Osteoblast (primary cell): ENCODE measurements at regions not wholly inside any gene's neighbourhood (a gene's known extent, or its start where the extent isn't known, plus 50 kb on each side); places are given as distances from the start of the nearest gene placed in this dataset.

Source experiments
- DNase-seq: peaks from one replicate; pipeline ENCODE4 v3.0.0; 2011; ENCODE audit warnings: low spot score, mixed read lengths; ENCODE audit not compliant: insufficient read length; ENCODE audit errors: missing footprints
- H2AFZ ChIP-seq: 2 replicates; pipeline ENCODE4 v1.6.0; 2011; ENCODE audit warnings: mild to moderate bottlenecking, low read length
- H3K27ac ChIP-seq: 2 replicates; pipeline ENCODE4 v1.5.1; 2011; ENCODE audit warnings: mild to moderate bottlenecking, low read depth, low read length, moderate library complexity
- H3K27me3 ChIP-seq: 2 replicates; pipeline ENCODE4 v1.6.0; 2012; ENCODE audit warnings: mild to moderate bottlenecking, control low read depth, inconsistent platforms, low read length, moderate library complexity; ENCODE audit not compliant: insufficient read depth
- H3K36me3 ChIP-seq: 2 replicates; pipeline ENCODE4 v1.5.1; 2011; ENCODE audit warnings: mild to moderate bottlenecking, low read length, control low read depth, moderate library complexity; ENCODE audit not compliant: insufficient read depth
- H3K4me1 ChIP-seq: 2 replicates; pipeline ENCODE4 v1.5.1; 2011; ENCODE audit warnings: mild to moderate bottlenecking, low read length, control low read depth, moderate library complexity; ENCODE audit not compliant: insufficient read depth
- H3K4me2 ChIP-seq: 2 replicates; pipeline ENCODE4 v1.6.0; 2011; ENCODE audit warnings: mild to moderate bottlenecking, low read length; ENCODE audit not compliant: insufficient read depth
- H3K4me3 ChIP-seq: fragments of 200-600 bp; sonication (generic); 3 replicates; pipeline ENCODE4 v1.5.1; 2012; ENCODE audit warnings: mild to moderate bottlenecking, low read length, inconsistent platforms; ENCODE audit not compliant: insufficient read depth
- H3K79me2 ChIP-seq: 2 replicates; pipeline ENCODE4 v1.6.0; 2012; ENCODE audit warnings: mild to moderate bottlenecking, low read length, control low read depth, inconsistent platforms; ENCODE audit not compliant: insufficient read depth
- H3K9me3 ChIP-seq: 2 replicates; pipeline ENCODE4 v1.5.1; 2011; ENCODE audit warnings: low read depth, low read length, control low read depth
- H4K20me1 ChIP-seq: 2 replicates; pipeline ENCODE4 v1.6.0; 2012; ENCODE audit warnings: mild to moderate bottlenecking, low read length, control low read depth; ENCODE audit not compliant: insufficient read depth
- CTCF ChIP-seq: IDR thresholded peaks from 2 replicates; pipeline ENCODE4 v1.5.1; 2011; ENCODE audit warnings: mild to moderate bottlenecking, low read depth, low read length, moderate library complexity; ENCODE audit errors: extremely low read depth

- DNase-seq, result peak; percentile 41
- Histone ChIP-seq H3K79me2 (no peaks in the 10 kb centered on the region), H3K4me3 (no peak overlapping the region), H3K36me3 (no peaks in the 10 kb centered on the region), H3K27me3 (no peaks in the 10 kb centered on the region), H3K9me3 (no peaks in the 10 kb centered on the region), H3K4me1 (peaks cover 41% of the 10 kb centered on the region), H3K27ac (peak overlapping the region; percentile 6), H2AFZ (no peak overlapping the region), H4K20me1 (no peaks in the 10 kb centered on the region), H3K4me2 (peak overlapping the region; percentile 28)
- TF ChIP-seq CTCF, result no peak
Observed at GRCh38 chr4:11698846-11699590, 270.3 kb upstream of the HS3ST1 start.

GRCh38 chr4:11698033-11698432 is 269.3 kb upstream of the HS3ST1 start:
- no peak for DNase-seq
- Histone ChIP-seq H2AFZ (no peak overlapping the region), H3K36me3 (no peaks in the 10 kb centered on the region), H3K4me3 (no peak overlapping the region), H3K27ac (peak overlapping the region; percentile 6), H4K20me1 (no peaks in the 10 kb centered on the region), H3K4me1 (peaks cover 41% of the 10 kb centered on the region), H3K79me2 (no peaks in the 10 kb centered on the region), H3K27me3 (no peaks in the 10 kb centered on the region), H3K9me3 (no peaks in the 10 kb centered on the region), H3K4me2 (no peak overlapping the region)
- no peak for TF ChIP-seq CTCF

- no peaks in the 10 kb centered on the region for H3K36me3 ChIP-seq
- H3K27me3 ChIP-seq, result no peaks in the 10 kb centered on the region
- H3K79me2 ChIP-seq, result no peaks in the 10 kb centered on the region
- no peak overlapping the region for H3K27ac ChIP-seq
- TF ChIP-seq CTCF, result no peak
- no peak for DNase-seq
- no peak overlapping the region for H3K4me3 ChIP-seq
- no peak overlapping the region for H2AFZ ChIP-seq
- H3K4me2 ChIP-seq, result no peak overlapping the region
- H3K4me1 ChIP-seq, result peaks cover 10% of the 10 kb centered on the region
- H4K20me1 ChIP-seq, result no peaks in the 10 kb centered on the region
- no peaks in the 10 kb centered on the region for H3K9me3 ChIP-seq
Observed at GRCh38 chr4:11693693-11694092, 265.0 kb upstream of the HS3ST1 start.

- TF ChIP-seq CTCF, result no peak
- Histone ChIP-seq H3K4me3 (no peak overlapping the region), H3K4me1 (no peaks in the 10 kb centered on the region), H3K27me3 (no peaks in the 10 kb centered on the region), H3K9me3 (no peaks in the 10 kb centered on the region), H4K20me1 (no peaks in the 10 kb centered on the region), H3K36me3 (no peaks in the 10 kb centered on the region), H3K4me2 (no peak overlapping the region), H2AFZ (no peak overlapping the region), H3K79me2 (no peaks in the 10 kb centered on the region), H3K27ac (no peak overlapping the region)
- no peak for DNase-seq
Observed at GRCh38 chr4:11691236-11691635, 262.5 kb upstream of the HS3ST1 start.
